Fibroblast of skin of right biceps (primary cell): ENCODE measurements at regions not wholly inside any gene's neighbourhood (a gene's known extent, or its start where the extent isn't known, plus 50 kb on each side); places are given as distances from the start of the nearest gene placed in this dataset.
"Not testable (repeated sequence)": the region's sequence is repeated elsewhere in the genome, so short reads cannot be mapped to it uniquely, and the experiment has no call there.

Source experiments
- DNase-seq: peaks from one replicate; pipeline ENCODE4 v3.0.0-alpha.2; 2013

- DNase-seq, result no peak
Observed at GRCh38 chr1:104331763-104332162, 582.1 kb downstream of the AMY1C start.

- DNase-seq, result not testable (repeated sequence)
Observed at GRCh38 chr1:104337927-104338326, 588.2 kb downstream of the AMY1C start.

- no peak for DNase-seq
Observed at GRCh38 chr1:104341944-104342343, 592.2 kb downstream of the AMY1C start.

- DNase-seq, result no peak
Observed at GRCh38 chr1:104348277-104348676, 598.6 kb downstream of the AMY1C start.

- DNase-seq, result no peak
Observed at GRCh38 chr1:104353580-104353979, 603.9 kb downstream of the AMY1C start.

- no peak for DNase-seq
Observed at GRCh38 chr1:104358086-104358485, 608.4 kb downstream of the AMY1C start.

GRCh38 chr1:104358621-104359020 is 608.9 kb downstream of the AMY1C start:
- no peak for DNase-seq

- no peak for DNase-seq
Observed at GRCh38 chr1:104378414-104378813, 628.7 kb downstream of the AMY1C start.

GRCh38 chr1:104380003-104380402 is 630.3 kb downstream of the AMY1C start:
- no peak for DNase-seq

GRCh38 chr1:104387716-104388508 is 638.2 kb downstream of the AMY1C start:
- no peak for DNase-seq

GRCh38 chr1:104392552-104392951 is 642.9 kb downstream of the AMY1C start:
- DNase-seq, result no peak

- DNase-seq, result no peak
Observed at GRCh38 chr1:104402178-104402577, 652.5 kb downstream of the AMY1C start.

GRCh38 chr1:104403883-104404282 is 654.2 kb downstream of the AMY1C start:
- DNase-seq, result no peak

- DNase-seq, result no peak
Observed at GRCh38 chr1:104406728-104407127, 657.0 kb downstream of the AMY1C start.

- DNase-seq, result no peak
Observed at GRCh38 chr1:104408268-104408667, 658.6 kb downstream of the AMY1C start.

- no peak for DNase-seq
Observed at GRCh38 chr1:104435255-104435654, 685.6 kb downstream of the AMY1C start.

- DNase-seq, result no peak
Observed at GRCh38 chr1:104440011-104440410, 690.3 kb downstream of the AMY1C start.

- no peak for DNase-seq
Observed at GRCh38 chr1:104456724-104457123, 707.0 kb downstream of the AMY1C start.

GRCh38 chr1:104459886-104460285 is 710.2 kb downstream of the AMY1C start:
- no peak for DNase-seq

GRCh38 chr1:104460880-104461279 is 711.2 kb downstream of the AMY1C start:
- DNase-seq, result no peak

GRCh38 chr1:104463126-104463697 is 713.5 kb downstream of the AMY1C start:
- no peak for DNase-seq

GRCh38 chr1:104466068-104466467 is 716.4 kb downstream of the AMY1C start:
- DNase-seq, result no peak

GRCh38 chr1:104467590-104467989 is 717.9 kb downstream of the AMY1C start:
- no peak for DNase-seq

- no peak for DNase-seq
Observed at GRCh38 chr1:104468282-104468681, 718.6 kb downstream of the AMY1C start.

GRCh38 chr1:104476126-104476525 is 726.4 kb downstream of the AMY1C start:
- DNase-seq, result no peak
